CD4-positive, CD25-positive, alpha-beta regulatory T cell (primary cell): ENCODE measurements at regions not wholly inside any gene's neighbourhood (a gene's known extent, or its start where the extent isn't known, plus 50 kb on each side); places are given as distances from the start of the nearest gene placed in this dataset.

Source experiments
- ATAC-seq, 2 donors: fragments of 150-1000 bp; cut with Tn5 transposase; one replicate each; pipeline ENCODE4 v1.10.0; 2021; ENCODE audit warnings: low read depth in 2 of 2, moderate number of reproducible peaks in 2 of 2, moderate library complexity in 1 of 2
- DNase-seq, 3 donors: peaks; one replicate each; pipeline versions ENCODE4 v3.0.0 to v3.0.0-alpha.2; 2012 to 2022; ENCODE audit warnings: mixed read lengths in 1 of 3
- H3K27ac ChIP-seq: one replicate; pipeline ENCODE4 v1.7.0; 2013; ENCODE audit warnings: mild to moderate bottlenecking, low read length; ENCODE audit not compliant: insufficient read depth, poor library complexity, severe bottlenecking
- H3K27me3 ChIP-seq: one replicate; pipeline ENCODE4 v1.7.0; 2013; ENCODE audit warnings: low read length; ENCODE audit not compliant: control insufficient read depth, insufficient read depth
- H3K36me3 ChIP-seq: one replicate; pipeline ENCODE4 v1.7.0; 2013; ENCODE audit warnings: mild to moderate bottlenecking, low read length, moderate library complexity; ENCODE audit not compliant: control insufficient read depth, insufficient read depth
- H3K4me1 ChIP-seq: 2 replicates; pipeline ENCODE4 v1.7.0; 2013; ENCODE audit warnings: mild to moderate bottlenecking, low read length; ENCODE audit not compliant: insufficient read depth, control insufficient read depth, poor library complexity, severe bottlenecking
- H3K4me3 ChIP-seq: one replicate; pipeline ENCODE4 v1.7.0; 2013; ENCODE audit warnings: low read depth, mild to moderate bottlenecking, low read length, moderate library complexity
- H3K9me3 ChIP-seq, 2 experiments: 1 replicate in 1 of 2; 2 replicates in 1 of 2; pipeline ENCODE4 v1.7.0; 2013; ENCODE audit warnings: low read length in 2 of 2, mild to moderate bottlenecking in 1 of 2, moderate library complexity in 1 of 2; ENCODE audit not compliant: control insufficient read depth in 2 of 2
- H3K27ac Mint-ChIP-seq, 3 donors: one replicate each; pipeline ENCODE4 v1.8.0; 2020 to 2022; ENCODE audit warnings: mild to moderate bottlenecking in 3 of 3, mixed read lengths in 3 of 3, moderate library complexity in 2 of 3
- H3K27me3 Mint-ChIP-seq: one replicate; pipeline ENCODE4 v1.8.0; 2022; ENCODE audit warnings: mild to moderate bottlenecking, mixed read lengths
- H3K36me3 Mint-ChIP-seq: one replicate; pipeline ENCODE4 v1.8.0; 2020; ENCODE audit warnings: mixed read lengths
- H3K4me1 Mint-ChIP-seq, 4 donors: one replicate each; pipeline ENCODE4 v1.8.0; 2020 to 2022; ENCODE audit warnings: mixed read lengths in 4 of 4, mild to moderate bottlenecking in 1 of 4
- H3K4me3 Mint-ChIP-seq, 4 donors: one replicate each; pipeline ENCODE4 v1.8.0; 2020 to 2022; ENCODE audit warnings: mild to moderate bottlenecking in 4 of 4, mixed read lengths in 4 of 4, moderate library complexity in 3 of 4
- H3K9me3 Mint-ChIP-seq, 7 donors: one replicate each; pipeline ENCODE4 v1.8.0; 2020 to 2022; ENCODE audit warnings: mixed read lengths in 7 of 7, mild to moderate bottlenecking in 3 of 7, moderate library complexity in 2 of 7

DNA sequence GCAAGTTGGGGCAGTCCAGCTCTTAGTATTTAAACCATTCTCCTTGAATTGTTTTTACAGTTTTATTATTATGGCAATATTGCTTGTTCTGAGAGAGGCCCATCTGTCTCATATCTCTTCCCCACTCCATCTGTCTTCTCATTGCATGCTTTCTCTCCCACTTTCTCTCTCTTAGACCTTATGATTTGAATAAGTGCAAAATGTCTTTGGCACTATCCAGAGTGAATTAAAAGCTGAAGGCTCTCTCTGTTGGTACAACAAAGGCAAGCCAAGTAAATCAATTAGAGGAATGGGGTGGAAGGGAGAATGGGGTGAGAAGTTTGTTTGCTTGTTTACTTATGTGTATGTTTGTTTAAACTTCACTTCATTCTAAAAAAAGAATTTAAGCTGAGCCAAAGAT is 195.3 kb upstream of the RFX3 start:
- H3K4me1 ChIP-seq = no peaks in the 10 kb centered on the region
- Mint-ChIP-seq H3K27ac (no peak overlapping the region), H3K4me1 (no peaks in the 10 kb centered on the region), H3K27me3 (peaks cover 24% of the 10 kb centered on the region), H3K36me3 (no peaks in the 10 kb centered on the region), H3K4me3 (no peak overlapping the region), H3K9me3 (peaks cover 0 to 6% (median 0%) of the 10 kb centered on the region in 7 donors)
- peaks cover 3% of the 10 kb centered on the region for H3K27me3 ChIP-seq
- DNase-seq = no peak
- H3K36me3 ChIP-seq = no peaks in the 10 kb centered on the region
- H3K4me3 ChIP-seq = no peak overlapping the region
- H3K9me3 ChIP-seq = no peaks in the 10 kb centered on the region
- no peak overlapping the region for H3K27ac ChIP-seq
- no peak for ATAC-seq

DNA sequence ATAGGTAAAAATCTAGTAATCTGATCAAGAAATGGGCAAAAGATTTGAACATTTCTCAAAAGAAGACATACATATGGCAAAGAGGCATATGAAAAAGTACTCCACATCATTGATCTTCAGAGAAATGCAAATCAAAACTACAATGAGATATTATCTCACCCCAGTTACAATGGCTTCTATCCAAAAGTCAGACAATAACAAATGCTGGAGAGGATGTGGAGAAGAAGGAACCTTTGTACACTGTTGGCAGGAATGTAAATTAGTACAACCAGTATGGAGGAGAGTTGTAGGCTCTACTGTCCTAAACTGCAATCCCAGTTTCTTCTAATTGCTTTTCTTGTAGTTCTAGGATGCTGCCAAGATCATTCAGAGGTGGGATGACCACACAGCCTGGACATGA is 193.5 kb upstream of the RFX3 start:
- Histone ChIP-seq H3K9me3 (no peaks in the 10 kb centered on the region), H3K27me3 (peaks cover 3% of the 10 kb centered on the region), H3K36me3 (no peaks in the 10 kb centered on the region), H3K27ac (no peak overlapping the region), H3K4me3 (no peak overlapping the region), H3K4me1 (no peaks in the 10 kb centered on the region)
- Mint-ChIP-seq H3K27ac (no peak overlapping the region), H3K4me3 (no peak overlapping the region), H3K4me1 (no peaks in the 10 kb centered on the region), H3K36me3 (no peaks in the 10 kb centered on the region), H3K27me3 (peaks cover 36% of the 10 kb centered on the region), H3K9me3 (peaks cover 0 to 6% (median 1%) of the 10 kb centered on the region in 7 donors)
- ATAC-seq (no peak), DNase-seq (no peak)

DNA sequence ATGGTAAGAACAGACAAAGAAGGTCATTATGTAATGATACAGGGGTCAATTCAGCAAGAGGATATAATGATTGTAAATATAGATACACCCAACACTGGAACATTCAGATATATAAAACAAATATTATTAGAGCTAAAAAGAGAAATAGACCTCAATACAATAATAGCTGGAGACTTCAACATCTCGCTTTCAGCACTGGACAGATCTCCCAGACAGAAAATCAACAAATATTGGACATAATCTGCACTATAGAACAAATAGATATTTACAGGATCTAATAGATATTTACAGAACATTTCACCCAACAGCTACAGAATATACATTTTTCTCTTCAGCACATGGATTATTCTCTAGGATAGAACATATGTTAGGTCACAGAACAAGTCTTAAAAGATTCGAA is 190.6 kb upstream of the RFX3 start:
- Mint-ChIP-seq H3K4me1 (no peaks in the 10 kb centered on the region), H3K9me3 (peaks cover 0 to 6% (median 1%) of the 10 kb centered on the region in 7 donors), H3K27me3 (peaks cover 36% of the 10 kb centered on the region), H3K36me3 (no peaks in the 10 kb centered on the region), H3K4me3 (no peak overlapping the region), H3K27ac (no peak overlapping the region)
- Histone ChIP-seq H3K4me3 (no peak overlapping the region), H3K9me3 (no peaks in the 10 kb centered on the region), H3K27me3 (peaks cover 3% of the 10 kb centered on the region), H3K27ac (no peak overlapping the region), H3K4me1 (no peaks in the 10 kb centered on the region), H3K36me3 (no peaks in the 10 kb centered on the region)
- DNase-seq (no peak), ATAC-seq (no peak)

DNA sequence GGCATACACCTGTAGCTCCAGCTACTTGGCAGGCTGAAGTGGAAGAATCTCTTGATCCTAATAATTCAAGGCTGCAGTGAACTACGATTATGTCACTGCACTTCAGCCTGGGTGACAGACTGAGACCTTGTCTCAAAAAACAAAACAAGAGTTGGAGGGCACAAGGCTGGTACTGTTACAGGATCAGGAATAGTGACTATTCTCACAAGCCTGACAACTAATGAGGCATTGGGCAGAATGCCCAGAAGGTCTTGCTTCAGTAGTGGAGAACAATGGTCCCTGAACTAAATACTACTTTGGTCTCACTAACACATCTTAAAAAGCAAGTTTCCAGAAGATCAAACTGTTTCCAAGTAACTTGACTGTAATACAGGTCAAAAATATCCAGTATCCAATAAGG is 182.9 kb upstream of the RFX3 start:
- no peak overlapping the region for H3K4me3 ChIP-seq
- peaks cover 13% of the 10 kb centered on the region for H3K27me3 Mint-ChIP-seq
- no peaks in the 10 kb centered on the region for H3K4me1 Mint-ChIP-seq
- H3K27ac Mint-ChIP-seq = no peak overlapping the region
- ATAC-seq (no peak), DNase-seq (no peak)
- H3K9me3 Mint-ChIP-seq = peaks cover 0 to 2% (median 0%) of the 10 kb centered on the region in 7 donors
- H3K36me3 ChIP-seq = no peaks in the 10 kb centered on the region
- no peaks in the 10 kb centered on the region for H3K36me3 Mint-ChIP-seq
- H3K4me3 Mint-ChIP-seq = no peak overlapping the region
- H3K27me3 ChIP-seq = peaks cover 3% of the 10 kb centered on the region
- H3K27ac ChIP-seq = no peak overlapping the region
- no peaks in the 10 kb centered on the region for H3K4me1 ChIP-seq
- H3K9me3 ChIP-seq = no peaks in the 10 kb centered on the region

DNA sequence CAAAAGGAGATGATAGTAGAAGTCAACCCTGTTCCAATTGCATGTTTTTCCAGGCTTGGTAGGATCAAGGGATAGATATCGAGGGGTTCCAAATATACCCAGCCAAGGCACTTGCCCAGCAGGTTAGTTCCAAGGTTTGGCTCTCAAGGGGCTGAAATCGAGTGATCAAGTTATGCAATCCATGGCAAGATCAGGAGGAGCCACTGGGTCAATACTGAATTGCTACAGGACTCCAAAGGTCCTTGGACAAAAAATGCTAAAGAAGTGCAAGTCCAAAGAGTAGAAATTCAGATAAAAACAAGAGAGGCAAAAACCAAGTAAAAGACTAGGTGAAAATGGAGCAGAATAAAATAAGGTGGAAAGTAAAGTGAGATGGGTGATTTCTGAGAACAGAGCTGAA is 179.1 kb upstream of the RFX3 start:
- Histone ChIP-seq H3K27me3 (peaks cover 3% of the 10 kb centered on the region), H3K27ac (no peak overlapping the region), H3K4me1 (no peaks in the 10 kb centered on the region), H3K36me3 (no peaks in the 10 kb centered on the region), H3K9me3 (no peaks in the 10 kb centered on the region), H3K4me3 (no peak overlapping the region)
- Mint-ChIP-seq H3K27me3 (peaks cover 13% of the 10 kb centered on the region), H3K9me3 (peaks cover 0 to 3% (median 0%) of the 10 kb centered on the region in 7 donors), H3K4me3 (no peak overlapping the region), H3K4me1 (no peaks in the 10 kb centered on the region), H3K27ac (no peak overlapping the region), H3K36me3 (no peaks in the 10 kb centered on the region)
- DNase-seq (no peak), ATAC-seq (no peak)

DNA sequence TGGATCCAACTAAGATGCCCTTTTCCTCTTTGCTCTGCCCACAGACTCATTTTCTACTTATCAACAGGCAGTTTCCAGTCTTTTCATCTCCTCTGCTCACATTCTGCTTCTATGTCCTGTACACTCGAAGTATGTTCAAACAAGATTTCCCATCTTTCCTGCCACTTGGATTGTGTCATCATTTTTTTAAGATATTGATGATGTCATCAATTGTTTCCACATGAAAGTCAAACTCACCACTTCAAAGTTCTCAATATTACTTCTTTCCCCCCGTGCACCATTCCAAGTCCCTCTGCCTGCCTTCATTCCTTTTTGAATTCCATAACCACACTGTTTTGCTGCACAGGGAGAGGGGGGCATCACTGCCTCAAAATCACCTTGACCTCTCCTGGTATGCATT is 175.0 kb upstream of the RFX3 start:
- ATAC-seq (no peak), DNase-seq (no peak)
- no peak overlapping the region for H3K4me3 Mint-ChIP-seq
- H3K27ac Mint-ChIP-seq = no peak overlapping the region
- Histone ChIP-seq H3K4me3 (no peak overlapping the region), H3K27me3 (peaks cover 4% of the 10 kb centered on the region), H3K36me3 (no peaks in the 10 kb centered on the region), H3K27ac (no peak overlapping the region), H3K9me3 (no peaks in the 10 kb centered on the region), H3K4me1 (no peaks in the 10 kb centered on the region)
- H3K36me3 Mint-ChIP-seq = no peaks in the 10 kb centered on the region
- no peaks in the 10 kb centered on the region for H3K4me1 Mint-ChIP-seq
- peaks cover 0 to 6% (median 0%) of the 10 kb centered on the region in 7 donors for H3K9me3 Mint-ChIP-seq
- peaks cover 16% of the 10 kb centered on the region for H3K27me3 Mint-ChIP-seq

DNA sequence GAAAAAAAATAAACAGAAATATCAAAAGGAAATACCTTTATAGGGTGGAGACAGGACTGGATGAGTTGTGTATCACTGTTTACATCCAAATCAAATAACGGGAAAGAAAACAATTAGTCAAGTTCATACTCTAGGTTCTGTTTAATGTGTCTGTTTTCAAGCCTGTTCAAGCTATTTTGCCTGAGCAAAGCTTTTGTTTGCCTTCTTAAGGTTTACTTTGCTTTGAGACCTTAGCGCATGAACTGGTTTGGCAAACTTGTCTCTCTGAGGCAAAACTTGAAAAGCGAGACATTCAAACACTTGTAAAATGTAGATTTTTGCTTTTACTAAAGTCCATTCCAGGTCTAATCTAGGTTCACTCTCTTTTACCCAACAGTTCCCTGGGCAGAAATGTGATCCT is 174.1 kb upstream of the RFX3 start:
- H3K4me1 Mint-ChIP-seq = no peaks in the 10 kb centered on the region
- no peak overlapping the region for H3K27ac Mint-ChIP-seq
- Histone ChIP-seq H3K4me1 (no peaks in the 10 kb centered on the region), H3K4me3 (no peak overlapping the region), H3K9me3 (no peaks in the 10 kb centered on the region), H3K36me3 (no peaks in the 10 kb centered on the region), H3K27me3 (peaks cover 4% of the 10 kb centered on the region), H3K27ac (no peak overlapping the region)
- H3K4me3 Mint-ChIP-seq = no peak overlapping the region
- peaks cover 0 to 6% (median 0%) of the 10 kb centered on the region in 7 donors for H3K9me3 Mint-ChIP-seq
- no peak for DNase-seq
- H3K27me3 Mint-ChIP-seq = peaks cover 16% of the 10 kb centered on the region
- H3K36me3 Mint-ChIP-seq = no peaks in the 10 kb centered on the region
- no peak for ATAC-seq

DNA sequence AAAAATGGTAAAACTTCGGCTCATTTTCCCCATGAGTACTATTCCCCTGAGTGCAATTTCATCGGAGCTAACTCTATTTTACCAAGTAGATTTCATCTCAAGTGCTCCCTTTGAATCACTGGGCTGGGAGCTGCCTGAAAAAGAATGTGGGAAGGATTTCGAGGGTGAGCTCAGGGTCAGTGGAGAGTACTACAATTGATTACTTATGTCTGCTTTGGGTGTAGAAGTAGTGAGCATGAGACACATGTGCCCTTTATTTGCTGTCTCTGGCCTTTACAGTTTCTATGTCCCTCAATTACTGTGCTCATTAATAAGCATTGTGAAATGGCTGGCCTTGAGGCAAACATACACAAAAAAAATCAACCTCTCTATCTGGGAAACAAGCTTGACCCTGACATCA is 172.7 kb upstream of the RFX3 start:
- ATAC-seq (no peak), DNase-seq (no peak)
- H3K27me3 Mint-ChIP-seq = peaks cover 16% of the 10 kb centered on the region
- H3K9me3 ChIP-seq = no peaks in the 10 kb centered on the region
- no peaks in the 10 kb centered on the region for H3K36me3 ChIP-seq
- no peak overlapping the region for H3K4me3 ChIP-seq
- H3K27me3 ChIP-seq = peaks cover 4% of the 10 kb centered on the region
- H3K36me3 Mint-ChIP-seq = no peaks in the 10 kb centered on the region
- H3K4me1 ChIP-seq = no peaks in the 10 kb centered on the region
- peaks cover 0 to 5% (median 2%) of the 10 kb centered on the region in 7 donors for H3K9me3 Mint-ChIP-seq
- no peak overlapping the region for H3K27ac ChIP-seq
- H3K27ac Mint-ChIP-seq = no peak overlapping the region
- H3K4me3 Mint-ChIP-seq = no peak overlapping the region
- H3K4me1 Mint-ChIP-seq = no peaks in the 10 kb centered on the region
